H1 (cell line): ENCODE measurements at regions not wholly inside any gene's neighbourhood (a gene's known extent, or its start where the extent isn't known, plus 50 kb on each side); places are given as distances from the start of the nearest gene placed in this dataset.

ENCODE experiments used
- BRCA1 ChIP-seq: IDR thresholded peaks from 2 replicates; pipeline ENCODE4 v1.6.1; 2012; ENCODE audit warnings: low read depth, low read length, improper control_type of control experiment
- CREB1 ChIP-seq: IDR thresholded peaks from 2 replicates; pipeline ENCODE4 v1.6.1; 2012; ENCODE audit warnings: inconsistent platforms
- CTCF ChIP-seq, 3 experiments: IDR thresholded peaks; 1 replicate in 2 of 3; 2 replicates in 1 of 3; pipeline versions ENCODE4 v1.5.1 to v1.6.1; 2011; ENCODE audit warnings: low read length in 3 of 3, mild to moderate bottlenecking in 3 of 3, inconsistent platforms in 2 of 3, low read depth in 1 of 3, moderate library complexity in 1 of 3; ENCODE audit not compliant: insufficient read depth in 1 of 3; ENCODE audit errors: control extremely low read depth in 1 of 3
- MAFK ChIP-seq: IDR thresholded peaks from 2 replicates; pipeline ENCODE4 v1.6.1; 2012; ENCODE audit warnings: low read depth, mild to moderate bottlenecking, improper control_type of control experiment, low read length
- POLR2AphosphoS5 ChIP-seq: IDR thresholded peaks from 2 replicates; pipeline ENCODE4 v1.6.1; 2011; ENCODE audit warnings: low read depth, low read length
- RAD21 ChIP-seq, 2 experiments: IDR thresholded peaks in 1 of 2; conservative IDR thresholded peaks in 1 of 2; 2 replicates each; pipeline ENCODE4 v1.6.1; 2011; ENCODE audit warnings: low read depth in 2 of 2, low read length in 2 of 2, improper control_type of control experiment in 1 of 2, inconsistent platforms in 1 of 2, mild to moderate bottlenecking in 1 of 2, moderate library complexity in 1 of 2
- SAP30 ChIP-seq: fragments of 300-600 bp; sonication (generic); IDR thresholded peaks from 2 replicates; pipeline ENCODE4 v1.7.1; 2012; ENCODE audit warnings: low read length, moderate library complexity, mild to moderate bottlenecking, inconsistent platforms; ENCODE audit not compliant: insufficient read depth, insufficient replicate concordance
- SUZ12 ChIP-seq: fragments of 200-600 bp; sonication (generic); IDR thresholded peaks from 2 replicates; pipeline ENCODE4 v1.6.1; 2012; ENCODE audit warnings: mild to moderate bottlenecking, inconsistent platforms, low read length, moderate library complexity, mixed read lengths
- TF ChIP-seq, protein P1 (sequence below): IDR thresholded peaks from 2 replicates; pipeline ENCODE4 v1.6.1; 2012; ENCODE audit warnings: inconsistent platforms

DNA sequence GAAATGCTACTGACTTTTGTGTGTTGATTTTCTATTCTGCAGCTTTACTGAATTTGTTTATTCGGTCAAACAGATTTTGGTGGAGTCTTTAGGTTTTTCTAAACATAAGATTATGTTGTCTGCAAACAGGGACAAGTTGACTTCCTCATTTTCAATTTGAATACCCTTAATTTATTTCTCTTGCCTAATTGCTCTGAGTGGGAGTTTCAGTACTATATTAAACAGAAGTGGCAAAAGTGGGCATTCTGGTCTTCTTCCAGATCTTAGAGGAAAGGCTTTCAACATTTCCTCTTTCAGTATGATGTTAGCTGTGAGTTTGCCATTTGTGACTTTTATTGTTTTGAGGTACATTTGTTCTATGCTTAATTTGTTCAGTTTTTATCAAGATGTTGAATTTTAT, 268.5 kb downstream of the WNT5A start:
- TF ChIP-seq, protein P1, sequence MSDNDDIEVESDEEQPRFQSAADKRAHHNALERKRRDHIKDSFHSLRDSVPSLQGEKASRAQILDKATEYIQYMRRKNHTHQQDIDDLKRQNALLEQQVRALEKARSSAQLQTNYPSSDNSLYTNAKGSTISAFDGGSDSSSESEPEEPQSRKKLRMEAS, result no peak
- TF ChIP-seq CTCF (IDR thresholded peaks at IDR 0.05; ENCODE audit: control extremely low read depth in 1 of 3, insufficient read depth in 1 of 3, low read depth in 1 of 3, low read length in 3 of 3), result no peak
- TF ChIP-seq CREB1, result no peak
- no peak for TF ChIP-seq BRCA1
- no peak for TF ChIP-seq POLR2AphosphoS5
- TF ChIP-seq SAP30, result no peak
- TF ChIP-seq SUZ12, result no peak
- no peak for TF ChIP-seq RAD21 (IDR thresholded peaks at IDR 0.05 in 1 of 2, conservative IDR thresholded peaks at IDR 0.05 in 1 of 2; ENCODE audit: low read depth in 2 of 2, low read length in 2 of 2)
- no peak for TF ChIP-seq MAFK
